Spleen (tissue), 11 donors: ENCODE measurements at regions not wholly inside any gene's neighbourhood (a gene's known extent, or its start where the extent isn't known, plus 50 kb on each side); places are given as distances from the start of the nearest gene placed in this dataset.

Source experiments
- DNase-seq: peaks from one replicate; pipeline ENCODE4 v3.0.0-alpha.2; 2020
- H3K27ac ChIP-seq, 8 donors: fragments of 200-600 bp; sonication (generic) in 7 of 8; 1 replicate in 4 of 8; 2 replicates in 4 of 8; pipeline versions ENCODE4 v1.5.0 to v1.8.0; 2016 to 2021; ENCODE audit warnings: inconsistent platforms in 4 of 8, mild to moderate bottlenecking in 4 of 8, moderate library complexity in 1 of 8
- H3K27me3 ChIP-seq, 7 donors: fragments of 200-600 bp; sonication (generic) in 6 of 7; replicated peaks in 1 of 7; 1 replicate in 4 of 7; 2 replicates in 3 of 7; pipeline versions ENCODE4 v1.5.0 to v1.8.0; 2016 to 2021; ENCODE audit warnings: inconsistent platforms in 3 of 7, mild to moderate bottlenecking in 1 of 7
- H3K36me3 ChIP-seq, 6 donors: fragments of 200-600 bp; sonication (generic) in 5 of 6; 1 replicate in 4 of 6; 2 replicates in 2 of 6; pipeline versions ENCODE4 v1.5.0 to v1.8.0; 2016 to 2021; ENCODE audit warnings: inconsistent platforms in 2 of 6
- H3K4me1 ChIP-seq, 6 donors: fragments of 200-600 bp; sonication (generic) in 5 of 6; 1 replicate in 3 of 6; 2 replicates in 3 of 6; pipeline versions ENCODE4 v1.5.0 to v1.8.0; 2016 to 2021; ENCODE audit warnings: inconsistent platforms in 3 of 6
- H3K4me3 ChIP-seq, 8 donors: fragments of 200-600 bp; sonication (generic) in 7 of 8; 1 replicate in 4 of 8; 2 replicates in 4 of 8; pipeline versions ENCODE4 v1.5.0 to v1.8.0; 2016 to 2021; ENCODE audit warnings: inconsistent platforms in 4 of 8, mild to moderate bottlenecking in 4 of 8, moderate library complexity in 2 of 8
- H3K9me3 ChIP-seq, 8 donors: fragments of 200-600 bp; sonication (generic) in 7 of 8; 1 replicate in 4 of 8; 2 replicates in 4 of 8; pipeline versions ENCODE4 v1.5.0 to v1.8.0; 2016 to 2021; ENCODE audit warnings: inconsistent platforms in 4 of 8
- CTCF ChIP-seq, 11 experiments: fragments of 200-600 bp in 7 of 11; fragments of 450-650 bp in 4 of 11; sonication (generic) in 4 of 11; IDR thresholded peaks in 8 of 11; conservative IDR thresholded peaks in 3 of 11; 1 replicate in 7 of 11; 2 replicates in 4 of 11; pipeline versions ENCODE4 v1.4.0 to v1.8.0; 2016 to 2021; ENCODE audit warnings: antibody characterized with exemption in 11 of 11, inconsistent platforms in 4 of 11, mild to moderate bottlenecking in 1 of 11
- POLR2A ChIP-seq, 3 donors: fragments of 450-650 bp; IDR thresholded peaks; one replicate each; pipeline ENCODE4 v1.5.1; 2017; ENCODE audit warnings: antibody characterized with exemption in 3 of 3, mild to moderate bottlenecking in 1 of 3
- POLR2AphosphoS5 ChIP-seq, 3 donors: sonication (generic); formaldehyde crosslinking; IDR thresholded peaks; one replicate each; pipeline ENCODE4 v1.5.1; 2017; ENCODE audit warnings: antibody characterized with exemption in 3 of 3
- WGBS, 5 donors: extraction: QIAGEN DNeasy Blood & Tissue Kit in 3 of 5; methylation state at CpG; one replicate each; pipeline versions ENCODE4 v1.1.5 to v1.1.7; 2013 to 2018; 5-methylcytosine and 5-hydroxymethylcytosine counted together
- intact Hi-C: fragments of 100-400 bp; cut with DNase I; formaldehyde crosslinking; loops from one replicate; pipeline ENCODE4 v1.15.0; 2023; ENCODE audit warnings: low total_unique reads
- donor health status: healthy with polysubstance abuse.
- donor health status: DM: no; HTN: no; CAD: no; lungs with moderate emphysema.
- donor health status: DM: no; HTN: no; CAD: no.
- donor health status: Bipolar disorder and iron deficiency.
- donor health status: healthy.
- donor health status: DM: no; HTN: no; CAD: no.
- donor health status: DM: yes; HTN: yes; CAD: no.

- H3K4me3 ChIP-seq = no peak overlapping the region
- H3K9me3 ChIP-seq = peaks cover 0 to 2% (median 0%) of the 10 kb centered on the region in 8 donors
- H3K27me3 ChIP-seq = no peaks in the 10 kb centered on the region
- no peaks in the 10 kb centered on the region for H3K4me1 ChIP-seq
- intact Hi-C loops = no loop called here
- DNase-seq = no peak
- H3K27ac ChIP-seq = no peak overlapping the region
- no peaks in the 10 kb centered on the region for H3K36me3 ChIP-seq
- 87 to 95% (median 91%) methylated on average over 4 of the region's 4 CpGs for WGBS, 5 donors
- no peak for TF ChIP-seq CTCF (IDR thresholded peaks at IDR 0.05 in 8 of 11, conservative IDR thresholded peaks at IDR 0.05 in 3 of 11)
- no peak for TF ChIP-seq POLR2A (IDR thresholded peaks at IDR 0.05)
- no peak for TF ChIP-seq POLR2AphosphoS5 (IDR thresholded peaks at IDR 0.05)
Measured at GRCh38 chr2:146776596-146776995, 1068.2 kb upstream of the ACVR2A start.

GRCh38 chr2:146771531-146771930 lies 1073.3 kb upstream of the ACVR2A start:
- H3K27me3 ChIP-seq = no peaks in the 10 kb centered on the region
- H3K4me1 ChIP-seq = no peaks in the 10 kb centered on the region
- intact Hi-C loops = no loop called here
- TF ChIP-seq CTCF (IDR thresholded peaks at IDR 0.05 in 8 of 11, conservative IDR thresholded peaks at IDR 0.05 in 3 of 11) (no peak), POLR2AphosphoS5 (IDR thresholded peaks at IDR 0.05) (no peak), POLR2A (IDR thresholded peaks at IDR 0.05) (no peak)
- DNase-seq = no peak
- H3K4me3 ChIP-seq = no peak overlapping the region
- 55 to 70% (median 57%) methylated on average over 2 of the region's 2 CpGs for WGBS, 5 donors
- no peaks in the 10 kb centered on the region for H3K9me3 ChIP-seq
- no peak overlapping the region for H3K27ac ChIP-seq
- H3K36me3 ChIP-seq = no peaks in the 10 kb centered on the region

GRCh38 chr2:146764301-146764700 lies 1080.5 kb upstream of the ACVR2A start:
- TF ChIP-seq POLR2AphosphoS5 (IDR thresholded peaks at IDR 0.05) (no peak), POLR2A (IDR thresholded peaks at IDR 0.05) (no peak), CTCF (IDR thresholded peaks at IDR 0.05 in 8 of 11, conservative IDR thresholded peaks at IDR 0.05 in 3 of 11) (no peak)
- H3K4me1 ChIP-seq = no peaks in the 10 kb centered on the region
- H3K27me3 ChIP-seq = no peaks in the 10 kb centered on the region
- intact Hi-C loops = no loop called here
- peaks cover 0 to 9% (median 0%) of the 10 kb centered on the region in 8 donors for H3K9me3 ChIP-seq
- WGBS, 5 donors = 60 to 68% (median 63%) methylated on average over 4 of the region's 4 CpGs
- H3K4me3 ChIP-seq = no peak overlapping the region
- H3K27ac ChIP-seq = no peak overlapping the region
- DNase-seq = no peak
- H3K36me3 ChIP-seq = no peaks in the 10 kb centered on the region

- H3K27ac ChIP-seq = no peak overlapping the region
- peaks cover 0 to 9% (median 0%) of the 10 kb centered on the region in 8 donors for H3K9me3 ChIP-seq
- 84 to 95% (median 89%) methylated on average over 2 of the region's 2 CpGs for WGBS, 5 donors
- no peaks in the 10 kb centered on the region for H3K4me1 ChIP-seq
- H3K4me3 ChIP-seq = no peak overlapping the region
- H3K27me3 ChIP-seq = no peaks in the 10 kb centered on the region
- DNase-seq = no peak
- intact Hi-C loops = no loop called here
- no peaks in the 10 kb centered on the region for H3K36me3 ChIP-seq
- TF ChIP-seq CTCF (IDR thresholded peaks at IDR 0.05 in 8 of 11, conservative IDR thresholded peaks at IDR 0.05 in 3 of 11) (no peak), POLR2A (IDR thresholded peaks at IDR 0.05) (no peak), POLR2AphosphoS5 (IDR thresholded peaks at IDR 0.05) (no peak)
Measured at GRCh38 chr2:146762786-146763185, 1082.0 kb upstream of the ACVR2A start.
